OCI-LY7 (cell line): ENCODE measurements at regions not wholly inside any gene's neighbourhood (a gene's known extent, or its start where the extent isn't known, plus 50 kb on each side); places are given as distances from the start of the nearest gene placed in this dataset.

Experiments
- BruUV-seq: library from RNA; stranded (reverse); fragments of 400-500 nt; replicated peaks from 2 replicates; lab custom pipeline; 2021; lab: Mats Ljungman, UMichigan
- CTCF ChIA-PET: fragments of 300-600 bp; sonication (Branson Sonifier 250); formaldehyde crosslinking; loops from one replicate; lab custom pipeline; 2022; ENCODE audit warnings: antibody characterized with exemption; ENCODE audit not compliant: unreplicated experiment; lab: Charles Lee
- POLR2A ChIA-PET: fragments of 300-600 bp; sonication (Branson Sonifier 250); formaldehyde crosslinking; loops from one replicate; lab custom pipeline; 2022; ENCODE audit warnings: antibody characterized with exemption; lab: Charles Lee
- DNase-seq: peaks from one replicate; pipeline ENCODE4 v3.0.0-alpha.2; 2015; ENCODE audit warnings: low spot score
- H2AFZ ChIP-seq: fragments of 200-600 bp; sonication (generic), shearing (Covaris generic); 2 replicates; pipeline ENCODE4 v1.6.1; 2014; ENCODE audit warnings: mild to moderate bottlenecking, antibody characterized with exemption, low read length, moderate library complexity
- H3K27ac ChIP-seq: fragments of 200-600 bp; sonication (generic); 2 replicates; pipeline ENCODE4 v1.5.1; 2014; ENCODE audit warnings: mixed run types, low read depth, mild to moderate bottlenecking, moderate library complexity, low read length, inconsistent platforms; ENCODE audit not compliant: poor library complexity, severe bottlenecking
- H3K36me3 ChIP-seq: fragments of 200-600 bp; sonication (generic); 2 replicates; pipeline ENCODE4 v1.6.1; 2014; ENCODE audit warnings: mild to moderate bottlenecking, antibody characterized with exemption, low read length, moderate library complexity, mixed read lengths; ENCODE audit not compliant: insufficient read depth
- H3K4me1 ChIP-seq: fragments of 200-600 bp; sonication (generic); 2 replicates; pipeline ENCODE4 v1.5.1; 2014; ENCODE audit warnings: mild to moderate bottlenecking, low read length; ENCODE audit not compliant: insufficient read depth, poor library complexity, severe bottlenecking
- H3K4me2 ChIP-seq: fragments of 200-600 bp; sonication (generic); 2 replicates; pipeline ENCODE4 v1.6.1; 2014; ENCODE audit warnings: mild to moderate bottlenecking, low read length
- H3K4me3 ChIP-seq: fragments of 200-600 bp; sonication (generic); 2 replicates; pipeline ENCODE4 v1.5.1; 2014; ENCODE audit warnings: mild to moderate bottlenecking, low read depth, low read length; ENCODE audit not compliant: poor library complexity, severe bottlenecking
- H3K79me2 ChIP-seq: fragments of 200-600 bp; sonication (generic); 2 replicates; pipeline ENCODE4 v1.6.1; 2016; ENCODE audit warnings: low read depth, mild to moderate bottlenecking, low read length, moderate library complexity, mixed read lengths; ENCODE audit not compliant: insufficient read depth
- H3K9me2 ChIP-seq: fragments of 200-600 bp; sonication (generic); 2 replicates; pipeline ENCODE4 v1.6.1; 2016; ENCODE audit warnings: mild to moderate bottlenecking, low read length, mixed read lengths; ENCODE audit not compliant: insufficient read depth
- H3K9me3 ChIP-seq: fragments of 200-600 bp; sonication (generic); 2 replicates; pipeline ENCODE4 v1.6.1; 2014; ENCODE audit warnings: mild to moderate bottlenecking, mixed run types, low read length, mixed read lengths
- H4K20me1 ChIP-seq: fragments of 200-600 bp; sonication (generic); 2 replicates; pipeline ENCODE4 v1.6.1; 2014; ENCODE audit warnings: mild to moderate bottlenecking, antibody characterized with exemption, low read length, moderate library complexity, mixed read lengths; ENCODE audit not compliant: insufficient read depth
- CTCF ChIP-seq: fragments of 200-600 bp; sonication (generic); conservative IDR thresholded peaks from 2 replicates; pipeline ENCODE4 v1.5.1; 2014; ENCODE audit warnings: mild to moderate bottlenecking, antibody characterized with exemption, low read length, moderate library complexity, mixed read lengths
- EZH2phosphoT487 ChIP-seq: fragments of 200-600 bp; sonication (generic); IDR thresholded peaks from 2 replicates; pipeline ENCODE4 v1.6.1; 2018; ENCODE audit warnings: low read depth, borderline replicate concordance, mild to moderate bottlenecking, mixed run types, antibody characterized with exemption, low read length, moderate library complexity, mixed read lengths
- intact Hi-C: fragments of 100-400 bp; cut with micrococcal nuclease; formaldehyde crosslinking; loops from one replicate; pipeline ENCODE4 v1.10.0; 2022; ENCODE audit not compliant: unreplicated experiment

- H3K4me2 ChIP-seq, result no peak overlapping the region
- H4K20me1 ChIP-seq, result no peaks in the 10 kb centered on the region
- no peak overlapping the region for H3K27ac ChIP-seq
- intact Hi-C loops, result no loop called here
- H3K36me3 ChIP-seq, result no peaks in the 10 kb centered on the region
- no peaks in the 10 kb centered on the region for H3K9me3 ChIP-seq
- no peak overlapping the region for H3K4me3 ChIP-seq
- ChIA-PET CTCF (no interaction called here), POLR2A (no interaction called here)
- H2AFZ ChIP-seq, result no peak overlapping the region
- no peaks in the 10 kb centered on the region for H3K4me1 ChIP-seq
- no peaks in the 10 kb centered on the region for H3K79me2 ChIP-seq
- no peak for DNase-seq
- BruUV-seq, result no TSS peak
- TF ChIP-seq CTCF (no peak), EZH2phosphoT487 (no peak)
- no peaks in the 10 kb centered on the region for H3K9me2 ChIP-seq
Measured at GRCh38 chr2:223500709-223501108, 101.5 kb downstream of the SCG2 start.

GRCh38 chr2:223501641-223502040 is 100.5 kb downstream of the SCG2 start:
- no peaks in the 10 kb centered on the region for H4K20me1 ChIP-seq
- no peak overlapping the region for H3K4me2 ChIP-seq
- ChIA-PET POLR2A (interaction anchor here (0.6 kb wide), 1 partner anchor 1922 kb away, joined by 3 read pairs; no protein-coding TSS in a partner anchor), CTCF (no interaction called here)
- BruUV-seq, result no TSS peak
- intact Hi-C loops, result no loop called here
- H3K79me2 ChIP-seq, result no peaks in the 10 kb centered on the region
- no peaks in the 10 kb centered on the region for H3K36me3 ChIP-seq
- H2AFZ ChIP-seq, result no peak overlapping the region
- no peaks in the 10 kb centered on the region for H3K9me3 ChIP-seq
- H3K9me2 ChIP-seq, result no peaks in the 10 kb centered on the region
- no peaks in the 10 kb centered on the region for H3K4me1 ChIP-seq
- no peak overlapping the region for H3K4me3 ChIP-seq
- no peak for DNase-seq
- TF ChIP-seq EZH2phosphoT487, result no peak
- no peak for TF ChIP-seq CTCF
- H3K27ac ChIP-seq, result no peak overlapping the region

- Histone ChIP-seq H3K9me2 (no peaks in the 10 kb centered on the region), H3K4me2 (no peak overlapping the region), H3K79me2 (no peaks in the 10 kb centered on the region), H3K36me3 (no peaks in the 10 kb centered on the region), H3K9me3 (no peaks in the 10 kb centered on the region), H3K4me1 (no peaks in the 10 kb centered on the region), H3K27ac (no peak overlapping the region), H2AFZ (no peak overlapping the region), H3K4me3 (no peak overlapping the region), H4K20me1 (no peaks in the 10 kb centered on the region)
- DNase-seq, result no peak
- BruUV-seq, result no TSS peak
- ChIA-PET CTCF (no interaction called here), POLR2A (interaction anchor here (0.7 to 0.9 kb wide), 2 partner anchors 18 to 35 kb away, joined by 3 to 6 read pairs; no protein-coding TSS in a partner anchor)
- intact Hi-C loops, result no loop called here
- TF ChIP-seq CTCF, result no peak
- TF ChIP-seq EZH2phosphoT487, result no peak
Measured at GRCh38 chr2:223503746-223504145, 98.4 kb downstream of the SCG2 start.
